Jurkat, Clone E6-1 (cell line): ENCODE measurements at regions not wholly inside any gene's neighbourhood (a gene's known extent, or its start where the extent isn't known, plus 50 kb on each side); places are given as distances from the start of the nearest gene placed in this dataset.
"Not testable (repeated sequence)": the region's sequence is repeated elsewhere in the genome, so short reads cannot be mapped to it uniquely, and the experiment has no call there.

Experiments
- DNase-seq: peaks from one replicate; pipeline ENCODE4 v3.0.0-alpha.2; 2011; ENCODE audit warnings: low read depth, low spot score
- H3K4me3 ChIP-seq: 2 replicates; pipeline ENCODE4 v1.5.1; 2011; ENCODE audit warnings: mild to moderate bottlenecking, low read length, control low read depth, moderate library complexity

- DNase-seq: no peak
- no peak overlapping the region for H3K4me3 ChIP-seq
These were observed 165.8 kb upstream of the SALL4 start for GRCh38 chr20:51968151-51968550.

GRCh38 chr20:51966296-51966971, 164.1 kb upstream of the SALL4 start:
- DNase-seq: no peak
- H3K4me3 ChIP-seq: no peak overlapping the region

- DNase-seq: no peak
- H3K4me3 ChIP-seq: no peak overlapping the region
These were observed 159.8 kb upstream of the SALL4 start for GRCh38 chr20:51961964-51962761.

DNA sequence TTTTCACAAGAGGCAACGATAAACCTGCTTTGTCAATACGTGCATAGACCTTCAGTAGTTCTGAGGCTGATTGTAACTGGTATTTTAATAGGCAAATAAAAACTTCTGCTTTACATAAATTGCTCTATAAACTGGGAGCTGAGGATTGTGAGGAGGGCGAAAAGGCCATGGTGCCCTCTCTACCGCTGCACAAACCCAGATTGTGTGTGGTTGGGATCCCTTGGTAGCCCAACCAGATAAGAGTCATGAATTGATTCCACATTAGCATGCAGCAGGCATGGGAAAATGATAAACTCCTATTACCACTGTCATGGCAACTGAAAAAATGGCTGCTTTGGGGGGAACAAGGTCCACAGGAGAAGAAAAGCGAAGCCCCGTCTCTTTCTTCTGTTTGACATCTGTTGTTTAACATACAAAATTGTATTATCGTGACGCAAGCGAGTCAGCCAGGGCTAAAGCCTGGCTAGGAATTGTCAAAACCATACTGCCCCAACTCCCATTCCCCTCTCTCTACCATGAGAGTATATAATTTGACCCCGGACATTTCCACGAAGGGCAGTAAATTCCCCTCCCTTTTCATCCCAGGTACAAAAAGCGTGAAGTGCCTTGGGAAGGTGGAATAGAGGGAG, 157.8 kb upstream of the SALL4 start:
- no peak overlapping the region for H3K4me3 ChIP-seq
- no peak for DNase-seq

DNA sequence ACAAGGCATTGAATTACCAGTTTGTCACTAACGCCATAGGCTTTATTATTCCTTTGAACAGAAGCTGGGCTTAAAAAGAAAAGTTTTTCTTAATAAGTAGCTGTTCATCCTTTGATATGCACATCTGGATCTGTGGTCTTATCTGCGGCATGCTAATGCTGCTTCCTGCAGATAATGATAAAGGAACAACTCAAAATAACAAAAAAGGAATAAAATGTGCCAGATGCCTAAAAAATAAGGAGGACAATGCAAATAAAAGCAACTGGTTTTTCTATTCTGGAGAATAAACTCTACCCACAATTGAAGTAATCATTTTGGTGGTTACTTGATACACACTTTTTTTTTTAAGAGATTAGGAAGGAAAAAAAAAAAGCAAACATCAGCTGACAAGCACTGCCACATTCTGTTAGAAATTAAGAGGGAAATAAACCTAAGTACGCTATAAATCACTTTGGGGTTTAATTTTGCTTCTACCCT, 156.8 kb upstream of the SALL4 start:
- H3K4me3 ChIP-seq: no peak overlapping the region
- peak; percentile 77 for DNase-seq

- no peak overlapping the region for H3K4me3 ChIP-seq
- peak; percentile 8 for DNase-seq
These were observed 156.1 kb upstream of the SALL4 start for GRCh38 chr20:51958099-51959065.

DNA sequence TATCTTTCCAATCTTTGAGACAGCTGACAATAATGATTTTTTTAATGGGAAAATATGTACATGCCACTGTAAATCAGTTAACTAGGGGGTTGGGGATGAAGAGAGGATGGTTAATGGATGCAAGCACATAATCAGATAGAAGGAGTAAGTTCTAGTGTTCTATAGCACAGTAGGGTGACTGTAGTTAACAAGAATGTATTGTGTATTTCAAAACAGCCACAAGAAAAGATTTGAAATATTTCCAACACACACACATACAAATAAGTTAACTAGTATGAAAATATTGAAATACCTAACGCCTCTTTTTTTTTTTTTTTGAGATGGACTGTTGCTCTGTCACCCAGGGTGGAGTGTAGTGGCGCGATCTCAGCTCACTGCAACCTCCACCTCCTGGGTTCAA, 153.4 kb upstream of the SALL4 start:
- no peak for DNase-seq
- H3K4me3 ChIP-seq: no peak overlapping the region

DNA sequence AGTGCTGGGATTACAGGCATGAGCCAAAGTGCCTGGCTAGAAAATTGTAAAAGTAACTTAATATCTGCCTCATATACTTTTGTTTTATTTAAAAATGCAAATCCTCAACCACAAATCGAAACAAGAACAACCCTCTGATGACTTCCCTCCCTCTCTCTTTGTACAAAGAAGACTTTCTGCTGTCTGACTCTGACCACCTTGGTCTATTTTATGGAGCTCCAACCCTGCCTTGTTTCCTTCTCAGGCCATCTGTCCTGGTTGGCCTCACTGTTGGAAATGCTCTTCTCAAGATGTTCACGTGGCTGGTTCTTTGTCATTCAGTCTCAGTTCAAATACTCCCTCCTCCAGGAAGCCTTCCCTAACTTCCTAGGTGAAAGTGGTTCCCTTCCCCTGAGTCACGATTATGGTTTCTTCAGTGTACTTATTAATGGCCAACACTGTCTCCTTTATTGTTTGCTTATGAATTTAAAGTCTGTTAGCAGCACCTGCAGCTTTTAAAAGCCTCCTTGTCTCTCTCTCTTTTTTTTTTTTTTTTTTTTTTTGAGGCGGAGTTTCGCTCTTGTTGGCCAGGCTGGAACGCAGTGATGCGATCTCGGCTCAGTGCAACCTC, 151.5 kb upstream of the SALL4 start:
- H3K4me3 ChIP-seq: no peak overlapping the region
- DNase-seq: no peak

GRCh38 chr20:51950926-51951325, 148.6 kb upstream of the SALL4 start:
- no peak for DNase-seq
- no peak overlapping the region for H3K4me3 ChIP-seq

- no peak overlapping the region for H3K4me3 ChIP-seq
- DNase-seq: no peak
These were observed 144.3 kb upstream of the SALL4 start for GRCh38 chr20:51946586-51946985.

DNA sequence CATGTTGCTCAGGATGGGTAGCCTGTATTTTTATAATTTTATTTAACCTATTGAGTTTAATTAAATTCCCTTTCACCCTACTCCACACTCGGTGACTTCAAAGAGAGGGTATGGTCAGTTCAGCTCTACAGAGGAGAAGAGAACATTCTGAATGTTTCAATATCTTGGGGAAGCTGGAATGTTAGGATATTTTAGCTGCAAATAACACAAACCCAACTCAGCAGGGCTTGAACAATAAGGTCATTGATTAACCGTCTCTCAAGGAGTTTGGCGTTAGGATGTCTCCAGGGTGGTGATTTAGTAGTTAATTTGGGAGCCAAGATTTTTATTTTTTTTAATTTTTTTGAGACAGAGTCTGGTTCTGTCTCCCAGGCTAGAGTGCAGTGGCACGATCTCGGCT, 143.6 kb upstream of the SALL4 start:
- no peak overlapping the region for H3K4me3 ChIP-seq
- DNase-seq: no peak

- DNase-seq: no peak
These were observed 142.9 kb upstream of the SALL4 start for GRCh38 chr20:51945177-51945576.

GRCh38 chr20:51943761-51944160, 141.4 kb upstream of the SALL4 start:
- DNase-seq: no peak
- H3K4me3 ChIP-seq: no peak overlapping the region

More at GRCh38 chr20:51945177-51945576, 142.9 kb upstream of the SALL4 start:
- H3K4me3 ChIP-seq: no peak overlapping the region

GRCh38 chr20:51943326-51943725, 141.0 kb upstream of the SALL4 start:
- not testable (repeated sequence) for DNase-seq, H3K4me3 ChIP-seq

DNA sequence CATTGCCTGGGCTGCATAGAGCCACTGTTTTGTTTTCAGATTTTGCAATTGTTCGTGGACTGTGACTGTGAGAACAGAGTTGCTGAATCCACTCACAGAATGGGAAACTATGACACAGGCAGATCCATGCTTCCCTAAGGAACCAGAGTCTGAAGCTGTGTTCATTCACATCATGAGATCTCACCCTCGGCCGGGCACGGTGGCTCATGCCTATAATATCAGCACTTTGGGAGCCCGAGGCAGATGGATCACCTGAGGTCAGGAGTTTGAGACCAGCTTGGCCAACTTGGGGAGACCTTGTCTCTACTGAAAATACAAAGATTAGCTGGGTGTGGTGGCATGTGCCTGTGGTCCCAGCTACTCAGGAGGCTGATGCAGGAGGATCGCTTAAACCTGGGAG, 139.2 kb upstream of the SALL4 start:
- DNase-seq: no peak
- no peak overlapping the region for H3K4me3 ChIP-seq

DNA sequence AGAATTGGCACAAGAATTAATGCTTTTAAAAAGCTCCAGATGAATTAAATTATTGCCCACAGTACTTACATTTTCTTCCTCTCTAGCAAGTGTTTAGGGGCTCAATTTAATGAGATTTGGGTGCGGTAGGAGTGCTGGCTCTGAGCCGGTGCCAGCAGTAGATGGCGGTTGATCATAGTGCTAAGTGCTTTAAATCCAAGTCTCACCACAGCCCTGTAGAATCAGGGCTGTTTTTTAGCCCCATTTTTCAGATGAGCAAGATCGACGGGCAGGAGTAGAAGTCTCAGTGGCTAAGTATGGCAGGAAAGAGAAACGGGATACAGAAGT, 136.9 kb upstream of the SALL4 start:
- DNase-seq: no peak
- H3K4me3 ChIP-seq: no peak overlapping the region

DNA sequence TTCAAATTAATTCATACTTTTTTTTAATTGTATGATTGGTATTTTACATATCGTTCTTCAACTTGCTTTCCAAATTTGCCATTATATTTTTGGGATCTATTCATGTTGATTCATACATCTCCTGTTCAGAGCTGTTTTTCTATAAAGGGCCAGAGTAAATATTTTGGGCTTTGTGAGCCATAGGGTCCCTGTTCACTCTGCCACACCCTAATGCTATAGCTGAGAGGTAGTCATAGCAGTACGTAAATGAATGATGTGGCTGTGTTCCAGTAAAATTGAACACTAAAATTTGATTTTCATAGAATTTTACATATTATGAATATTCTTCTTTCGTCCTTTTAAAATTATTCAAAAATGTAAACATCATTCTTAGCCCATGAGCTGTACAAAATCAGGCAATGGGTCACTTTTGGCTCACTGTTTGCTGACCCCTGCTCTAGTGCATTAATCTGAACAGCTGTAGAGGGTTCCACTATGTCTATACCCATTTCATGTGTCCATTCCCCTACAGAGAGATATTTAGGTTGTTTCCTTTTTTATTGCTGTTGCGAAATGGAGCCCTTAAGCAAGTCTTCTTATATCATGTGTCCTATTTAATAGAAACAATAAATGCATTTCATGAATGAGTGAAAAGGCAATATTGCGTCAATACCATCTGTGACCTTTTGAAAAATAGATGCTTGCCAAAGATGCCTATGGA, 136.4 kb upstream of the SALL4 start:
- DNase-seq: no peak
- H3K4me3 ChIP-seq: no peak overlapping the region

GRCh38 chr20:51937779-51938178, 135.5 kb upstream of the SALL4 start:
- DNase-seq: no peak
- H3K4me3 ChIP-seq: no peak overlapping the region
